ENCODE measurements at regions not wholly inside any gene's neighbourhood (a gene's known extent, or its start where the extent isn't known, plus 50 kb on each side); places are given as distances from the start of the nearest gene placed in this dataset.

DNA sequence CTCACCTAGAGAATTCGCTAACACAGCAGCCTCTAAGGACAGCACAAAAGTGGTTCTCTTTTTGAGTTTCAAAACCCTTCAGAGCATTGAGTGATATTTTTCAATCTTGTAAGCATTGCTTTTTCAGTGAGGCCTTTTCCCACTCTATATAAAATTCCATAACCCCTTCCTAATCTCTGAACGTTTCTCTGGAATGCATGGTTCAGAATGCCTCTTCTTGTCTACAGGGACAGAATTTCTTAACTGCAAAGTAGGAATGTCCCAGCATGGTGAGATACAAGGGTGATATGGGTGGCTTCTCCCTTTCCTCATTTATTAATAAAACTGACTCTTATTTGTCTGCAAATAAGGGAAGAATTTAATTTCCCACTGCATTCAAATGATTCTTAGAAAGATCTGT lies 377.9 kb downstream of the LTN1 start:
- TF ChIP-seq, protein P1, sequence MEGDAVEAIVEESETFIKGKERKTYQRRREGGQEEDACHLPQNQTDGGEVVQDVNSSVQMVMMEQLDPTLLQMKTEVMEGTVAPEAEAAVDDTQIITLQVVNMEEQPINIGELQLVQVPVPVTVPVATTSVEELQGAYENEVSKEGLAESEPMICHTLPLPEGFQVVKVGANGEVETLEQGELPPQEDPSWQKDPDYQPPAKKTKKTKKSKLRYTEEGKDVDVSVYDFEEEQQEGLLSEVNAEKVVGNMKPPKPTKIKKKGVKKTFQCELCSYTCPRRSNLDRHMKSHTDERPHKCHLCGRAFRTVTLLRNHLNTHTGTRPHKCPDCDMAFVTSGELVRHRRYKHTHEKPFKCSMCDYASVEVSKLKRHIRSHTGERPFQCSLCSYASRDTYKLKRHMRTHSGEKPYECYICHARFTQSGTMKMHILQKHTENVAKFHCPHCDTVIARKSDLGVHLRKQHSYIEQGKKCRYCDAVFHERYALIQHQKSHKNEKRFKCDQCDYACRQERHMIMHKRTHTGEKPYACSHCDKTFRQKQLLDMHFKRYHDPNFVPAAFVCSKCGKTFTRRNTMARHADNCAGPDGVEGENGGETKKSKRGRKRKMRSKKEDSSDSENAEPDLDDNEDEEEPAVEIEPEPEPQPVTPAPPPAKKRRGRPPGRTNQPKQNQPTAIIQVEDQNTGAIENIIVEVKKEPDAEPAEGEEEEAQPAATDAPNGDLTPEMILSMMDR (IDR thresholded peaks at IDR 0.05; ENCODE audit: poor library complexity): no peak
- no peak for TF ChIP-seq EZH2 (IDR thresholded peaks at IDR 0.05; ENCODE audit: borderline replicate concordance)
